Skeletal muscle tissue (tissue), 3 donors: ENCODE measurements at regions not wholly inside any gene's neighbourhood (a gene's known extent, or its start where the extent isn't known, plus 50 kb on each side); places are given as distances from the start of the nearest gene placed in this dataset.

Source experiments
- H3K27ac ChIP-seq: one replicate; pipeline ENCODE4 v1.7.0; 2013; ENCODE audit warnings: mild to moderate bottlenecking, low read depth, low read length, inconsistent platforms
- H3K27me3 ChIP-seq, 3 donors: one replicate each; pipeline ENCODE4 v1.7.0; 2013; ENCODE audit warnings: low read length in 3 of 3; ENCODE audit not compliant: control insufficient read depth in 3 of 3, insufficient read depth in 3 of 3
- H3K36me3 ChIP-seq, 3 donors: one replicate each; pipeline ENCODE4 v1.7.0; 2013; ENCODE audit warnings: low read length in 3 of 3; ENCODE audit not compliant: control insufficient read depth in 3 of 3, insufficient read depth in 3 of 3
- H3K4me1 ChIP-seq, 3 donors: one replicate each; pipeline ENCODE4 v1.7.0; 2013; ENCODE audit warnings: low read length in 3 of 3, mild to moderate bottlenecking in 3 of 3; ENCODE audit not compliant: control insufficient read depth in 3 of 3, insufficient read depth in 3 of 3
- H3K4me3 ChIP-seq, 3 donors: one replicate each; pipeline ENCODE4 v1.7.0; 2013; ENCODE audit warnings: low read length in 3 of 3
- H3K9ac ChIP-seq, 3 donors: one replicate each; pipeline ENCODE4 v1.7.0; 2013; ENCODE audit warnings: low read length in 3 of 3, mild to moderate bottlenecking in 3 of 3, moderate library complexity in 2 of 3, low read depth in 1 of 3
- H3K9me3 ChIP-seq, 3 donors: one replicate each; pipeline ENCODE4 v1.7.0; 2013; ENCODE audit warnings: low read length in 3 of 3; ENCODE audit not compliant: control insufficient read depth in 3 of 3
- donor health status: Osteomylitis.

DNA sequence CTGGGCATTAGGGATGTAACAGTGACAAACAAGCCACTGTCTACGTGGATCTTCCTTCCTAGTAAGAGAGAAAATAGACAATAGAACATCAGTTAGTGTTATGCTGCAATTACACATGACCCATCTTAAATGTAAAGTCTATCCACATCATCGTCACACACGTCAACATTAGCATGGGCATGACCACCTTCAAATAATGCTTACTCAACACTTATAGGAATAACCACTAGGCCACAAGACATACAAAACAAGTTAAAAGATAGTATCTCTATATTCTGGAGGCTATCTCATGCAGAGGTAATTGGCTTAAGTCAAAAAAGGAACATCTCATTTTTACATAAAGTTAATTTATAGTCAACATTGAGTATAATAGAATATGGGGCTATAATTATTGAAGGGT, 156.5 kb downstream of the MOXD1 start:
- Histone ChIP-seq H3K4me3 (no peak overlapping the region), H3K36me3 (no peaks in the 10 kb centered on the region), H3K27me3 (no peaks in the 10 kb centered on the region), H3K27ac (no peak overlapping the region), H3K9me3 (no peaks in the 10 kb centered on the region), H3K4me1 (no peaks in the 10 kb centered on the region), H3K9ac (no peak overlapping the region)

DNA sequence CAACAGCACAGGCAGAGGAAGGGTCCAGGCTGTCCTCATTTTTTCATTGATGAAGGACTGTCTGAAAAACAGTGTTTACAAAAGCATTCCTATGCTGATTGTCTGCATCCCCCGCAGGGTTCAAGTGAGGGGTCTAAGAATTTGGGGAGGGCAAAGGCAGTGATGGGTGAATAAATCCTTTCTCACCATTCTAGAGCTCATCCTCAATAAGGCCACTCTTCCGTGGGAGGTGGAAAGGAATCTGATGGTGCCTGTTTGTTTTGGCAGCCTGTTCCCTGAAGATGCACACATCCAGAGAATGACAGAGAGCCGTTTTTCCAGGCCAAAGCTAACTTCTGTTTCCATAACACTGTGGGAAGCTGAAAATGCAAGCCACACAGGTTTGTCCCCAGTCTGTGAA, 164.5 kb downstream of the MOXD1 start:
- H3K27me3 ChIP-seq, result no peaks in the 10 kb centered on the region
- no peak overlapping the region for H3K27ac ChIP-seq
- no peaks in the 10 kb centered on the region for H3K36me3 ChIP-seq
- H3K9ac ChIP-seq, result no peak overlapping the region
- H3K4me1 ChIP-seq, result no peaks in the 10 kb centered on the region
- H3K4me3 ChIP-seq, result no peak overlapping the region
- H3K9me3 ChIP-seq, result no peaks in the 10 kb centered on the region

DNA sequence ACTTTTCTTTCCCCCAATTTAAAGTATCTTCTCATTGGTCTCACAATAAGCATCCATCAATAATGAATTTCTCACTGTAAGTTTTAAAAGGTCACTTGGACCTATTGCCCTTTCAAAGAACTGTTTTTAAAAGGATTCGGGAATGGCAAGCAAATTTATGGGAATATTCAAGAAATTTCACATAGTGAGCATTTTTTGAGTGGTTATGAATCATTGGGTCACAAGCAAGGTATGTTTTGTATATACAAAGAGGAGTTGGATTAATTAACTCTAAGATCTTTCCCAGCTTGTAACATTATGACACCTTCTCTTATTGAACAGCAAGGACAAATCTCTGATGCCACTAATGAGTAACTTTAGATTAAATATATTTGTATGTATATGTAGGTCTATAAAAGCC, 165.0 kb downstream of the MOXD1 start:
- Histone ChIP-seq H3K9me3 (no peaks in the 10 kb centered on the region), H3K27ac (no peak overlapping the region), H3K4me3 (no peak overlapping the region), H3K27me3 (no peaks in the 10 kb centered on the region), H3K4me1 (no peaks in the 10 kb centered on the region), H3K9ac (no peak overlapping the region), H3K36me3 (no peaks in the 10 kb centered on the region)

DNA sequence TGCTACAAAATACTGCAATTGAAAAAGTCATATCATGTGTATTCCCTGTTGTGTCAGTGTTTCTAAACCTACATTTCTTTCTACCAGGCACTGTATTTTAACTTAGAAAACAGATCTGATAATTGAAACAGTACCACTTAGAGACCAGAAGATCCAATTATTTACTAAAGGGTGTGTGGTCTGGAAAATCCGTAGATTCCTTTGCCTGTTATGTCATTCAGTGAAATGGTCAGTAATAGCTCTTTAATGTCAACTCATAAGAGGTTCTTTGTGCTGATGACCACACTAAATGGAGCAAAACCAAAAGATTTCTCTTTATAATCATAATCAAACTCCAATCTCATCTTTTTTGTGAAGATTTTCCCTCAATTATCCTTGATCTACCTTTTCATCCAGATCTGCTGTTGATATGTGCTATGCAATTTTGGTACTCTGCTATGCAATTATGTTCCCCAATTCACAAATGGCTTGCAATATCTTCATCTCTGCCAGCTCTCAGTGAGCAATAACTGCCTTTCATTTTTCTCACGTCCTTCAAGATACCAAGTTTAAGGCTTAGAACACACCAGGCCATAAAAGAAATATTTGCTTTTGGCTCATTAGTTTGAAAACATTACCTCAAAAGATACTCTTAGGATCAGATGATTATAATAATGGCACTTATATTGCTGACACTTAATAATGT, 165.5 kb downstream of the MOXD1 start:
- H3K27me3 ChIP-seq, result no peaks in the 10 kb centered on the region
- H3K36me3 ChIP-seq, result no peaks in the 10 kb centered on the region
- H3K4me3 ChIP-seq, result no peak overlapping the region
- no peak overlapping the region for H3K27ac ChIP-seq
- H3K9me3 ChIP-seq, result no peaks in the 10 kb centered on the region
- H3K4me1 ChIP-seq, result no peaks in the 10 kb centered on the region
- H3K9ac ChIP-seq, result no peak overlapping the region

DNA sequence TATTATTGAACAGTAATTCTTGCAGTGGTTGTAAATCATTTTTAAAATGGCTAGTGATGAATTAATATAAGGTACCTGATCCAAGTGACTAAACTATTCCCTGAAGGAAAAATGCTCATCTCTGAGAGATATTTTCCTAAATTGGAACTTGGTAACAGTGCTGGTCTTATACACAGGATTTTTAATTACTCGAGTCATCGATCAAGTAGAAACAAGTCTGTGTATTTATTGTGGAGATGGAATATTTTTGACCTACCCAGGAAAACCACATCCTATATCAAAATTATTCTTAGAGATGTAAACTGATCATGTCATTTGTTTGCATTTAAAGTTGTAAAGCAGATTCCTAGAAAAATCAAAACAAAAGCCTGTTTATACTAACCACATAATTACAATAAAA, 166.9 kb downstream of the MOXD1 start:
- Histone ChIP-seq H3K36me3 (no peaks in the 10 kb centered on the region), H3K9ac (no peak overlapping the region), H3K4me1 (no peaks in the 10 kb centered on the region), H3K4me3 (no peak overlapping the region), H3K27ac (no peak overlapping the region), H3K27me3 (no peaks in the 10 kb centered on the region), H3K9me3 (no peaks in the 10 kb centered on the region)

DNA sequence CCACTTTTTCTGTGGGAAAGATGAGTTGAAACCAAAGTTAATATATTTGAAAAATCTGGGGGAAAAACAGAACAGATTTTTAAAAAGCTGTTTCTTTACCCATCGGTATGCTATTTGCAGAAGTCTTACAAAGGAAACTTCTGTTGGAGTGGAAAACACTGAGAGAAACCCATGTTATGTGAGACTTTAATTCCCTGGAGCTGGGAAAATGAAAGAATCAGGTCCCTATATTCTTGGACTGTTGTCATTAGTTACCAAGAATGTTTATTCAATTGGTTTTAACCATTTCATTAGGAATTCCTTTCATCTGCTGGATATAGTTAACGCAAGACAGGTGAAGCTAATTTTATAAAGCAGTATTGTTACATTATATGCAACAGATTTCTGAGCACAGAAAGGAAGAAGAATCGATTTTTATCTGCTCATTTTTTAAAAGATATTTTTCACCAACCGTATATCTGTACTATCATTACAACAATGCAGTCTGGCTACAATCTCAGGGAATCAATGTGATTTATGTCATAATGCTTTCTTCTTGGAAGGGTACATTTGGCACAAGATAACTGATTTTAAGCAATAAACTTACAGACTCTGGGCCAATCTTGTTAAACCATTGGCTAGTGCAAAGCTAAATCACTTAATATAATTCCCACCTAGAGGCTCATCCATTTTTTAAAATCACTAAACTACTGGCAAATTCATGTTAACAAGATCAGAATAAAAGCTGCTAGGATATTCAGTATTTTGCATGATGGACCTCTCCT, 170.0 kb downstream of the MOXD1 start:
- Histone ChIP-seq H3K9me3 (no peaks in the 10 kb centered on the region), H3K36me3 (no peaks in the 10 kb centered on the region), H3K9ac (no peak overlapping the region), H3K4me3 (no peak overlapping the region), H3K27me3 (no peaks in the 10 kb centered on the region), H3K4me1 (no peaks in the 10 kb centered on the region), H3K27ac (no peak overlapping the region)

DNA sequence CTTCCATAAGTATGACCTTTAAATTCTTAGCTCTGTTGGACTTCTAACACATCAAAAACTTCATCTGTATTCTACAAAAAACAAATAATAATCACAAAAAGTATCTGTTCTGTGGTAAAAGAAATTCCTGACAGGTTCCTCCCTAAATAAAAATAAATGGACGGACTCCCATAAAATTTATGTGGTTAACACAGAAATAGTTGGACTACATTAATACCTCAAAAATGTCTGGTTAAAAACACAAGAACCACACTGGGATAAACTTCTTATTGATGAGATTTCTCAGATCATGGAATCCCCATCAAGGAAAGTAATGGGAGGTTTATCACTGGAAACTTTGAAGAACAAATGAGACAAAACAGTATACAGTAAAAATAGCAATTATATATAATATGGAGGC, 172.4 kb downstream of the MOXD1 start:
- H3K9me3 ChIP-seq, result no peaks in the 10 kb centered on the region
- H3K4me3 ChIP-seq, result no peak overlapping the region
- no peaks in the 10 kb centered on the region for H3K27me3 ChIP-seq
- no peak overlapping the region for H3K9ac ChIP-seq
- no peak overlapping the region for H3K27ac ChIP-seq
- H3K36me3 ChIP-seq, result no peaks in the 10 kb centered on the region
- no peaks in the 10 kb centered on the region for H3K4me1 ChIP-seq

DNA sequence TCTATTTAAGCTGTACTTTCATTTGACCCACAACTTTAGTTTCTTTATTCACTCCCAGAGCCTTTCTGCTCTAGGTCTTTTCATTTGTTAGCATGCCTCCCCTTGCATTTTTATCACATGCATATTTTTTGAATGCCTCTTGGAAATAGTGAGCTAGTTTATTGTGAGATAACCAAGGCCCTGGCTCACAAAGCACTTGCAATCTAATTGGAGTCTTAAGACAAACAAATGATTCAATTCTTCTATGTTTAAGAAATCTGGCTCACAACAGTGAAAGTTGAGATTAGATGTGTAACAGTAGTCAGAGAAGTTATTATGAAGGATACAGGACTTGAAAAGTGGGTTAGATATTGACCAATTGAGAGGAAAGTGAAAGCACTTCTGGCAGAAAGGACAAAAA, 173.4 kb downstream of the MOXD1 start:
- H3K9ac ChIP-seq, result no peak overlapping the region
- H3K27me3 ChIP-seq, result no peaks in the 10 kb centered on the region
- H3K36me3 ChIP-seq, result no peaks in the 10 kb centered on the region
- H3K4me3 ChIP-seq, result no peak overlapping the region
- H3K4me1 ChIP-seq, result no peaks in the 10 kb centered on the region
- no peak overlapping the region for H3K27ac ChIP-seq
- no peaks in the 10 kb centered on the region for H3K9me3 ChIP-seq

DNA sequence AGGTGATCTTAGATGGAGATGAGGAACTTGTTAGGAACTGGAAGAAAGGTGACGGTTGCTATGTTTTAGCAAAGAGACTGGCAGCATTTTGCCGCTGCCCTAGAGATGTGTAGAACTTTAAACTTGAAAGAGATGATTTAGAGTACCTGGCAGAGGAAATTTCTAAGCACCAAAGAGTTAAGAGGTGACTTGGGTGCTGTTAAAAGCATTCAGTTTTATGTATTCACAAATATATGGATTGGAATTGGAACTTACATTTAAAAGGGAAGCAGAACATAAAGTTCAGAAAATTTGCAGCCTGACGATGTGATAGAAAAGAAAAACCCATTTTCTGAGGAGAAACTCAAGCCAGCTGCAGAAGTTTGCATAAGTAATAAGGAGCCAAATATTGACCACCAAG, 176.3 kb downstream of the MOXD1 start:
- H3K27ac ChIP-seq, result no peak overlapping the region
- no peak overlapping the region for H3K9ac ChIP-seq
- no peaks in the 10 kb centered on the region for H3K4me1 ChIP-seq
- no peaks in the 10 kb centered on the region for H3K27me3 ChIP-seq
- no peak overlapping the region for H3K4me3 ChIP-seq
- no peaks in the 10 kb centered on the region for H3K36me3 ChIP-seq
- no peaks in the 10 kb centered on the region for H3K9me3 ChIP-seq

DNA sequence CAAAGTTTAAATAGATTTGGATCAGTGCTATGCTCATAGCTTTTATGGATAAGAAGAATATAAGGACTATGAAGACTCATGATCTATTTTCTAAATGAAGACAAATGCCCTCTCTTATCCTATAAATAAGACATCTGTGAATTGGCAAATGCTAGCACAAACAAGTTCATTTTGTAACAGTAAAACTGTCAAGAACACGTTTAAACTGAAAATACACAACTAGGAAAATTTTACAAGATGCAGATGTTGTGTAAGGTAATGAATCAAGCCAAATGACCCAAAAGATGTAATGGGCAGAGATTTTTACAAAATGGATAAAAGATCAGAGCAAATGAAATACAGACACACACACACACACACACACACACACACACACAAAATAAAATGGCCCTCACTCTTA, 180.5 kb downstream of the MOXD1 start:
- Histone ChIP-seq H3K9me3 (no peaks in the 10 kb centered on the region), H3K4me1 (no peaks in the 10 kb centered on the region), H3K9ac (no peak overlapping the region), H3K27me3 (no peaks in the 10 kb centered on the region), H3K27ac (no peak overlapping the region), H3K4me3 (no peak overlapping the region), H3K36me3 (no peaks in the 10 kb centered on the region)
